ENCODE measurements at regions not wholly inside any gene's neighbourhood (a gene's known extent, or its start where the extent isn't known, plus 50 kb on each side); places are given as distances from the start of the nearest gene placed in this dataset.

- no peak for DNase-seq (ENCODE audit: low read depth)
These were observed 522.6 kb downstream of the CMPK2 start for GRCh38 chr2:6343076-6343475.

GRCh38 chr2:6352247-6352646 is 513.5 kb downstream of the CMPK2 start:
- DNase-seq (ENCODE audit: low read depth) = no peak

GRCh38 chr2:6352906-6353515 is 512.7 kb downstream of the CMPK2 start:
- DNase-seq (ENCODE audit: low read depth) = peak; percentile 15

- no peak for DNase-seq (ENCODE audit: low read depth)
These were observed 512.0 kb downstream of the CMPK2 start for GRCh38 chr2:6353669-6354068.

- no peak for DNase-seq (ENCODE audit: low read depth)
These were observed 511.2 kb downstream of the CMPK2 start for GRCh38 chr2:6354546-6354945.

- DNase-seq (ENCODE audit: low read depth) = no peak
These were observed 509.6 kb downstream of the CMPK2 start for GRCh38 chr2:6355886-6356761.

- no peak for DNase-seq (ENCODE audit: low read depth)
These were observed 507.2 kb downstream of the CMPK2 start for GRCh38 chr2:6358546-6358945.

GRCh38 chr2:6358985-6359384 is 506.7 kb downstream of the CMPK2 start:
- peak; percentile 30 for DNase-seq (ENCODE audit: low read depth)

GRCh38 chr2:6359964-6360363 is 505.7 kb downstream of the CMPK2 start:
- no peak for DNase-seq (ENCODE audit: low read depth)

GRCh38 chr2:6362671-6363450 is 502.8 kb downstream of the CMPK2 start:
- no peak for DNase-seq (ENCODE audit: low read depth)

- peak; percentile 22 for DNase-seq (ENCODE audit: low read depth)
These were observed 497.4 kb downstream of the CMPK2 start for GRCh38 chr2:6368281-6368680.

GRCh38 chr2:6369266-6369665 is 496.4 kb downstream of the CMPK2 start:
- no peak for DNase-seq (ENCODE audit: low read depth)

GRCh38 chr2:6370753-6371551 is 494.8 kb downstream of the CMPK2 start:
- DNase-seq (ENCODE audit: low read depth) = no peak

- peak; percentile 65 for DNase-seq (ENCODE audit: low read depth)
These were observed 493.3 kb downstream of the CMPK2 start for GRCh38 chr2:6372317-6372901.

GRCh38 chr2:6381326-6381725 is 484.4 kb downstream of the CMPK2 start:
- no peak for DNase-seq (ENCODE audit: low read depth)

- DNase-seq (ENCODE audit: low read depth) = no peak
These were observed 481.4 kb downstream of the CMPK2 start for GRCh38 chr2:6384341-6384740.

- DNase-seq (ENCODE audit: low read depth) = no peak
These were observed 473.4 kb downstream of the CMPK2 start for GRCh38 chr2:6392354-6392753.

- no peak for DNase-seq (ENCODE audit: low read depth)
These were observed 472.7 kb downstream of the CMPK2 start for GRCh38 chr2:6392966-6393365.

GRCh38 chr2:6393819-6394218 is 471.9 kb downstream of the CMPK2 start:
- no peak for DNase-seq (ENCODE audit: low read depth)

- no peak for DNase-seq (ENCODE audit: low read depth)
These were observed 471.4 kb downstream of the CMPK2 start for GRCh38 chr2:6394276-6394675.

GRCh38 chr2:6398421-6398820 is 467.3 kb downstream of the CMPK2 start:
- no peak for DNase-seq (ENCODE audit: low read depth)
